HEK293T (cell line): ENCODE measurements at regions not wholly inside any gene's neighbourhood (a gene's known extent, or its start where the extent isn't known, plus 50 kb on each side); places are given as distances from the start of the nearest gene placed in this dataset.
"Not testable (repeated sequence)": the region's sequence is repeated elsewhere in the genome, so short reads cannot be mapped to it uniquely, and the experiment has no call there.

Experiments
- CTCF ChIA-PET: fragments of 350-600 bp; formaldehyde crosslinking; extraction: SDS; loops from one replicate; lab custom pipeline; 2021; ENCODE audit warnings: antibody characterized with exemption, inconsistent platforms; lab: Yijun Ruan, JAX
- POLR2A ChIA-PET: fragments of 350-600 bp; formaldehyde crosslinking; extraction: SDS; loops from one replicate; lab custom pipeline; 2020; ENCODE audit warnings: antibody characterized with exemption, inconsistent platforms; lab: Yijun Ruan, JAX
- DNase-seq: peaks from one replicate; pipeline ENCODE4 v3.0.0; 2012; ENCODE audit warnings: mixed read lengths; ENCODE audit errors: extremely low spot score
- ARNT ChIP-seq: fragments of 450-650 bp; IDR thresholded peaks from 2 replicates; pipeline ENCODE4 v1.6.1; 2017; ENCODE audit warnings: mild to moderate bottlenecking
- BHLHE40 ChIP-seq: fragments of 450-650 bp; IDR thresholded peaks from 2 replicates; pipeline ENCODE4 v1.6.1; 2016; ENCODE audit warnings: mild to moderate bottlenecking, moderate library complexity, borderline replicate concordance
- CTBP1 ChIP-seq: fragments of 450-650 bp; IDR thresholded peaks from 2 replicates; pipeline ENCODE4 v1.6.1; 2016; ENCODE audit warnings: borderline replicate concordance
- ELF4 ChIP-seq: fragments of 450-650 bp; IDR thresholded peaks from 2 replicates; pipeline ENCODE4 v1.6.1; 2017; ENCODE audit warnings: antibody characterized with exemption
- FOXA1 ChIP-seq: fragments of 450-650 bp; IDR thresholded peaks from 2 replicates; pipeline ENCODE4 v1.6.1; 2016; ENCODE audit warnings: mild to moderate bottlenecking
- FOXK2 ChIP-seq: fragments of 450-650 bp; IDR thresholded peaks from 2 replicates; pipeline ENCODE4 v1.6.1; 2016; ENCODE audit warnings: mild to moderate bottlenecking
- FOXM1 ChIP-seq: fragments of 450-650 bp; IDR thresholded peaks from 2 replicates; pipeline ENCODE4 v1.6.1; 2017; ENCODE audit warnings: mild to moderate bottlenecking, borderline replicate concordance
- HDGF ChIP-seq: fragments of 450-650 bp; IDR thresholded peaks from 2 replicates; pipeline ENCODE4 v1.6.1; 2017; ENCODE audit warnings: antibody characterized with exemption, borderline replicate concordance
- L3MBTL2 ChIP-seq: fragments of 450-650 bp; conservative IDR thresholded peaks from 2 replicates; pipeline ENCODE4 v1.6.1; 2016; ENCODE audit warnings: mild to moderate bottlenecking
- LEF1 ChIP-seq: fragments of 450-650 bp; IDR thresholded peaks from 2 replicates; pipeline ENCODE4 v1.6.1; 2017; ENCODE audit warnings: mild to moderate bottlenecking, borderline replicate concordance
- NFRKB ChIP-seq: fragments of 450-650 bp; IDR thresholded peaks from 2 replicates; pipeline ENCODE4 v1.6.1; 2016; ENCODE audit warnings: mild to moderate bottlenecking, moderate library complexity
- PKNOX1 ChIP-seq: fragments of 450-650 bp; IDR thresholded peaks from 2 replicates; pipeline ENCODE4 v1.6.1; 2016
- SP1 ChIP-seq: fragments of 450-650 bp; IDR thresholded peaks from 2 replicates; pipeline ENCODE4 v1.6.1; 2017
- SUZ12 ChIP-seq: fragments of 450-650 bp; IDR thresholded peaks from 2 replicates; pipeline ENCODE4 v1.6.1; 2016; ENCODE audit warnings: mild to moderate bottlenecking
- TARDBP ChIP-seq: fragments of 450-650 bp; IDR thresholded peaks from 2 replicates; pipeline ENCODE4 v1.6.1; 2016
- ZNF384 ChIP-seq: fragments of 450-650 bp; IDR thresholded peaks from 2 replicates; pipeline ENCODE4 v1.6.1; 2016

GRCh38 chr2:187610450-187610849, 56.2 kb upstream of the TFPI start:
- POLR2A ChIA-PET, CTCF ChIA-PET, DNase-seq: not testable (repeated sequence)

- TF ChIP-seq ARNT (no peak), BHLHE40 (no peak), FOXK2 (no peak), LEF1 (no peak), ELF4 (no peak), NFRKB (no peak), L3MBTL2 (no peak), CTBP1 (no peak), PKNOX1 (no peak), SP1 (no peak)
- CTCF ChIA-PET = no interaction called here
- no peak for DNase-seq
- POLR2A ChIA-PET = no interaction called here
Measured at GRCh38 chr2:187612857-187613256, 58.6 kb upstream of the TFPI start.

- ChIA-PET POLR2A (no interaction called here), CTCF (no interaction called here)
- no peak for TF ChIP-seq SUZ12
- no peak for TF ChIP-seq BHLHE40
- no peak for TF ChIP-seq FOXM1
- no peak for DNase-seq
Measured at GRCh38 chr2:187614756-187615155, 60.5 kb upstream of the TFPI start.

GRCh38 chr2:187615364-187615763, 61.1 kb upstream of the TFPI start:
- no peak for DNase-seq
- ChIA-PET CTCF (no interaction called here), POLR2A (no interaction called here)
- TF ChIP-seq SUZ12 (no peak), FOXM1 (no peak), PKNOX1 (no peak), HDGF (no peak)

GRCh38 chr2:187615902-187616301, 61.7 kb upstream of the TFPI start:
- ChIA-PET CTCF (no interaction called here), POLR2A (no interaction called here)
- DNase-seq = no peak
- TF ChIP-seq CTBP1 (no peak), SP1 (no peak), SUZ12 (no peak), L3MBTL2 (no peak), FOXA1 (no peak), FOXM1 (no peak), ZNF384 (no peak), ARNT (no peak), ELF4 (no peak), LEF1 (no peak), FOXK2 (no peak)

GRCh38 chr2:187617120-187617519, 62.9 kb upstream of the TFPI start:
- CTCF ChIA-PET = no interaction called here
- no peak for TF ChIP-seq BHLHE40
- TF ChIP-seq ARNT = no peak
- no peak for TF ChIP-seq LEF1
- no peak for TF ChIP-seq ZNF384
- no peak for TF ChIP-seq ELF4
- no peak for TF ChIP-seq FOXM1
- no peak for TF ChIP-seq SP1
- TF ChIP-seq L3MBTL2 = no peak
- no peak for DNase-seq
- POLR2A ChIA-PET = no interaction called here

- ChIA-PET CTCF (no interaction called here), POLR2A (no interaction called here)
- TF ChIP-seq TARDBP (no peak), LEF1 (no peak), ELF4 (no peak), L3MBTL2 (no peak), NFRKB (no peak), ZNF384 (no peak), FOXK2 (no peak), HDGF (no peak), FOXA1 (no peak), CTBP1 (no peak), ARNT (no peak), PKNOX1 (no peak), SP1 (no peak)
- DNase-seq = no peak
Measured at GRCh38 chr2:187617905-187618304, 63.7 kb upstream of the TFPI start.

- TF ChIP-seq PKNOX1 (no peak), SP1 (no peak), SUZ12 (no peak), HDGF (no peak), FOXK2 (no peak)
- ChIA-PET CTCF (no interaction called here), POLR2A (no interaction called here)
- DNase-seq = no peak
Measured at GRCh38 chr2:187618813-187619212, 64.6 kb upstream of the TFPI start.
